ENCODE measurements at regions not wholly inside any gene's neighbourhood (a gene's known extent, or its start where the extent isn't known, plus 50 kb on each side); places are given as distances from the start of the nearest gene placed in this dataset.

- DNase-seq (ENCODE audit: extremely low read depth in 1 of 2, low read depth in 1 of 2) = no peak
These were observed 412.7 kb upstream of the BRINP1 start for GRCh38 chr9:119781886-119782285.

GRCh38 chr9:119775410-119775809 lies 406.2 kb upstream of the BRINP1 start:
- no peak for DNase-seq (ENCODE audit: extremely low read depth in 1 of 2, low read depth in 1 of 2)

DNA sequence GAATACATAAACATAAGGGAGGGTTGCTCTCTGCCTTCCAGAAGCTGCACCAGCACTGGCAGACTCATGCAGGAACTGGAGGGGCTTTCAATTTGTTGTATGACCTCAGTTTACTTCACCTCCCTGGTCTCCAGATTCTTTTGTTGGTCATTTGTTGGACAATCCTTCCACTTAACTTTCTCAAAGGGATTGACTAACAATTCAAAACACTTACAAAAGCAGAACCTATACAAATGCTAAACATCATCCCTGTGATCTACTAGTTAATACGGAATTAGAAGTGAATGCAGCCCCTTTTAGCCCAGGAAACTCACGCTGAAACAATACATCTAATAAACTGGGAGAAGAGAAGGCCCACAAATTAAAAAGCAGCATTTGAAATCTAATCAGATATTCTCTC lies 404.6 kb upstream of the BRINP1 start:
- no peak for DNase-seq (ENCODE audit: extremely low read depth in 1 of 2, low read depth in 1 of 2)

DNA sequence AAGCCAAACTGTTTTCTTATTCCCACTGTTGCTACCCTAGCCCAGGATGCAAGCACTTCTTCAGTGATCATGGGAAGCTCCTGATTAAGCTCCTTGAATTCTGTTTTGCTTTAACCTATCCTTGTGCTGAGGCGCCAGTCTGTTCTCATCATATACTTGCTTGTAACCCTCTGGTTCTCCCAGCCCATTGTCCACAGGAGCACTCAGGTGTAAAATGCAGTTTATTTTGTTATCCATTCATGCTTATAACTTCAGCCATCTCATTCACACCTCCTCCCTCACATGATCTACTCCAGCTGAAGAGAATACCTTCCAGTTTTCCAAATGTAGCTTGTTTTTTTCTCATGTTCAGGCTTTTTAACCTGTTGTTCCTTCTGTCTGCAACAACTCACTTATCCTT lies 402.1 kb upstream of the BRINP1 start:
- no peak for DNase-seq (ENCODE audit: extremely low read depth in 1 of 2, low read depth in 1 of 2)

- no peak for DNase-seq (ENCODE audit: extremely low read depth in 1 of 2, low read depth in 1 of 2)
These were observed 399.0 kb upstream of the BRINP1 start for GRCh38 chr9:119768266-119768665.

DNA sequence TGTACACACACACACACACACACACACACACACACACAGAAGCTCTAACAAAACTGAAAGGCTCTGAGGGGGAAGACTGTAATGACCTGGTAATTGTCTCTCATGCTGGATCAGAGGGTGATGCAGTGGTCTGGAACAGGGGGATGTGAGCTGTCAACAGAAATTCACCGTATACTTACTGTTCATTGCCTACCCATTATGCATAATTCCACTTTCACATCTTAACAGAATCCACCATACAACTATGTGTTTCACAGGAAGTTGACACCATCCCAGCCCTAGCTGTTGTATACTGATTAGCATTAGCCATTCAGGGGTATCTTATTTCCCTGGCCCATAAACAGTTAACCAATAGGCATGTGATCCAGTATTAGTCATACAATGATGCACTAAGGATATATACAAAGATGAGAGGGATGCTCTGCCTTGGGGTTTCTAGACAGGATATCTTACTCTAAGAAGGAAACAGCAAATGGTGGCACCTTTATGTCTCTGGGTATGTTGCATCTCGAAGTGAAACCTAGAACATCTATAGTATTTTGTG lies 396.5 kb upstream of the BRINP1 start:
- no peak for DNase-seq (ENCODE audit: extremely low read depth in 1 of 2, low read depth in 1 of 2)

GRCh38 chr9:119763260-119763659 lies 394.0 kb upstream of the BRINP1 start:
- no peak for DNase-seq (ENCODE audit: extremely low read depth in 1 of 2, low read depth in 1 of 2)

GRCh38 chr9:119761812-119762211 lies 392.6 kb upstream of the BRINP1 start:
- DNase-seq (ENCODE audit: extremely low read depth in 1 of 2, low read depth in 1 of 2) = no peak

DNA sequence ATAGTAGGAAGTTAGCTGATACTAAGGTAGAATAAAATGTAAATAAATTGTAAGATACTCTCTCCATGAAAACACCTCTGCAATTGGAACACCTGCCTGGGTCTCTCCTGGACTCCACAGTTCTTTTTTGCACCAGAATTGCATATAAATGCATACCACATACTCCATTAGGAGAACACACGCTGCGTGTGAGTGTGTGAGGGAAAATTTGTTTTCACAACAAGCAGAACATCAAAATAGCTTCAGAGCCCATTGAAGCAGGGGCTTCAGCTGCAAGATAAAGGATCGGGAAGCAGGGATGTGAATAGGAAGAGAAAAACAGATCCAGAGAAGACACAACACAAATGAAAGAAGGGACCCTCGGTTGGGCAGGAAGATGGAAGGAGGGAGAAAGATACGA lies 389.8 kb upstream of the BRINP1 start:
- DNase-seq (ENCODE audit: extremely low read depth in 1 of 2, low read depth in 1 of 2) = no peak

DNA sequence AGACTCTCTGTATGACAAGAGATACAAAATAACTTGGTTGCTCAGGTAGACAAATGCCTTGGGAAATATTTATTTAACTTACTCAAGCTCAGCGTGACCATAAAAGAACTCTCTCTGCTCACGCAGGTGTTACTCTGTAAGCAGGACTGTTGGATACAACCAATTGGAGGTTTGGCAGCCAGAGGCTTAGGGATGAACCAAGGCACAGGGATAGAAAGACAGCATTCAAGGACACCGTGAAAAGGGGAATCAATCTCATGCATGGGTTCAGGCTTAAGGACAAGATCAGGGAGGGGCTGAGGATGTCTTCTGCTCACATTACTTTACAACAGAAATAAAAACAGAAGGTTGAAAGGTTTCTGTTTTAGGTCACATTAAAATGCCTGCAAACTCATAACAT lies 389.0 kb upstream of the BRINP1 start:
- DNase-seq (ENCODE audit: extremely low read depth in 1 of 2, low read depth in 1 of 2) = no peak

DNA sequence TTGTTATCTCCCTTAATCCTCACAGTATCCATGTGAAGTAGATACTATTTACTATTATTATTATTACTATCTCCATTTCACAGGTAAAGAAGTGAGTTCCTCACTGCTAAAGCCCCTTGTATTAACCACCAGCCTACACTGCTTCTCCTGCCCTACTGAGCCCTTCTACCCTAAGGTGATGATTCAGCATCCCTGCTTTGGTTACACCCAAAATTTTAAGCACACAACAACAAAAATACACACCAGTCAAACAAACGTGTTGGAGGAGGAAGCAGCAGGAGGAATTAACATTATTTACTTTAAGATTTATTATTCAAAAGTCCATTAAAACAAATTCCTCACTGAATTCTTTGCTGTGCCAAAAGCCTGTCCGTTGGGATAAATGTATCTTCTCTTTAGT lies 370.2 kb upstream of the BRINP1 start:
- no peak for DNase-seq (ENCODE audit: extremely low read depth in 1 of 2, low read depth in 1 of 2)

- DNase-seq (ENCODE audit: extremely low read depth in 1 of 2, low read depth in 1 of 2) = no peak
These were observed 367.5 kb upstream of the BRINP1 start for GRCh38 chr9:119736491-119737454.

- DNase-seq (ENCODE audit: extremely low read depth in 1 of 2, low read depth in 1 of 2) = no peak
These were observed 358.8 kb upstream of the BRINP1 start for GRCh38 chr9:119727988-119728387.

DNA sequence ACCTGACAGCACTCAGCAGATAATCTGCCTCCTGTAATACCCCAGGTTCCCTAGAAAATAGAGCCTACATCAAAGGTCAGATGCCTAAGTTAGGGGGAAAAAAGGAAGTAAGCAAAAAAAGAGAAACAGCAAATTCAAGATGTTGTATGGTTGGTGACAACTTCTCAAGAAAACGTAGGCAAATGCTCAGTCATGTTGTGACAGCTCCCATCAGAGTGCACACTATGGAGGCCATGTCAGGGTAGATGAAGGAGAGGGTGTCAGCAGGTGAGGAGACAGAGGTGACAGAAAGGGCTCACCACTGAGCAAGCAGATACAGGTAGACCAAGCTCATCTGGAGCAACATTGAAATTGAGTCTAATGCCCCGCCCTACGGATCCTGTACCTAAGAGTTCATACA lies 356.8 kb upstream of the BRINP1 start:
- DNase-seq (ENCODE audit: extremely low read depth in 1 of 2, low read depth in 1 of 2) = no peak

DNA sequence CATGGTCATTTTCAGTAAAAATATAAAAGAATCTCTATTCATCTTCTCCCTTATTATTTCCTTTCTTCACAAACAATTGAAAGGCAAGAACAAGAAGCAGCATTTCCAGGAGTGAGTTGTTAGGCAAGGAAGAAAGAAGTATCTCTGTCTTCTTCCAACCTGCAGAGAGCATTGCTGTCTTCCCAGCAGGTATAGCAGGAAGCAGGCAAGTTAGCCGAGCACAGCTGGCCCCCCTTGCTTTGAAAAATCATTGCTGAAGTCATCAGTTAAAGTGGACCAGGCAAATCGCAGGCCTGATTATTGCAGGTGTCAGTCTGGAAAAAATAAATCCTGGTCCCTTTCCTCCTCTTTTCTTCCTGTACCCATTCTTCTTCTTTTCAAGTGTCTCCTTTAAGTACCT lies 353.1 kb upstream of the BRINP1 start:
- DNase-seq (ENCODE audit: extremely low read depth in 1 of 2, low read depth in 1 of 2) = no peak

DNA sequence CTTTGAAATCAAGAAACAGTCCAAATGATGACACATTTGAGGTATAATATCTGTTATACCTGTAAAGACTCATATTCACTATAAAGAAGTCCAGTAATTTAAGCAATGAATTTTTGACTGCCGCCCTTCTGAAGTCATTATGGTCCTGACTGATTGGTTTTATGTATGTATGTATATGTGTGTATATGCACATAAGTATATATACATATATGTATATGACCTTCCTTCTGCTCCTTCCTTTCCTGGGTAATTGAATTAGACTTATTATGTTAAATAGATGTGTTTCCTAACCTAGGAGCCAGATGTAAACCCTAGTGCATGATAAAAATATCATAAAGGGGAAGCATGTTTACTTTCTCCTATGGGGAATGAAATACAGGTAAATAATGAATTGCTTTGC lies 343.1 kb upstream of the BRINP1 start:
- no peak for DNase-seq (ENCODE audit: extremely low read depth in 1 of 2, low read depth in 1 of 2)

DNA sequence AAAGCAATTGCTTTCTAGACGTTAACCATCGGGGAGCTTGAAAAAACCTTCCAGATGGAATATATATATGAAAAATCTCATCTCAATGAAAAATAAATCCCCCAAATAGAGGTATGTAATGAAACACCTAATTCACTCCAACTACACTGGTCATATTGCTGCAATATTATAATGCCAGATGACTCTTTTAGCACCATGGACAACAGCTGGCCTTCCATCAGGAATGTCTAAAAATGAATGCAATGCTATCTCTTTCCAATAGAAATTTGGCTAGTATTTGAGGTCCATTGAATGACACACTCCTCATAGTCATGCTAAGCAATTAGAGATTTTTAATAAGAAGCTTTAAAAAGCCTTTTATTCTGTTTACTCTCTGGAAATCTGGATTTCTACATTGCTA lies 340.2 kb upstream of the BRINP1 start:
- no peak for DNase-seq (ENCODE audit: extremely low read depth in 1 of 2, low read depth in 1 of 2)

DNA sequence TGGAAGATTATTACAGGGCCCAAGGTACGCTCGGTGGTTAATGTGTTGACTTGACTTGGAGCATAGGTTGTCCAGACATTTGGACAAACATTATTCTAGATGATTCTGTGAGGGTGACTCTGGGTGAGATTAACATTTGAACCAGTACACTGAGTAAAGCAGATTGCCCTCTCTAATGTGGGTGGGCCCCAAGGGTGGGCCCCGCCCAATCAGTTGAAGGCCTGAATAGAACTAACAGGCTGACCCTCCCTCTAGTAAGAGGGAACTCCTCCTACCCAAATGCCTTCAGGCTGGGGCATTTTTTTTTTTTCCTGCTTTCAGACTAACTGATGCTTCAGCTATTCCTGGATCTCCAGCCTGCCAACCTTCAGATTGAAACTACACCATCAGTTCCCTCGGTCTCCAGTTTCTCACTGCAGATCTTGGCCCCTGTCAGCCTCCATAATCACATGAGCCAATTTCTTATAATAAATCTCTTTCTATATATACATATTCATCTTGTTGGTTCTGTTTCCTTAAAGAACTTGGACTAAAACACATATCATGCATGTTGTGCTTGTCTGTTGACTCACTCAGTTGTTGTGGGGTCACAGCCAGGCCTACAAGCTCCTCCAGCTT lies 338.1 kb upstream of the BRINP1 start:
- DNase-seq (ENCODE audit: extremely low read depth in 1 of 2, low read depth in 1 of 2) = no peak

DNA sequence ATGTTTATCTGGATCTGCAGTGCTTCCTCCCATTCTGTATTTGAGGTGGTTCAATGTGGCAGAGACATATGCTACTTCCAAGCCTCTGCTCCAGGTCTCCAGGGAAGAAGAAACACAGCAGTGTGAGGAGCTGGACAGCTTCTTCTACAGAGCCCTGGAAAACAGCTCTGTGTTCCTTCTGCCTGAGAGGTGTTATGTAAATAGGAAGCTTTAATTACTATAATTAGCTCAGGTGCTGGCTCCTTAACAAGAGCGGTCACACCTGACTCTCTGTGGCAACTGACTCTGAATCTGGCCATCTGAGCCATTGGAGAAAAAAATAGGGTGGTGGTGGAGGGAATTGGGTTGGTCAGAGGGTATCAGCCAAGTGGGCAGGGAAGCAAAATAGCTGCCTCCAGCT lies 332.4 kb upstream of the BRINP1 start:
- no peak for DNase-seq (ENCODE audit: extremely low read depth in 1 of 2, low read depth in 1 of 2)

DNA sequence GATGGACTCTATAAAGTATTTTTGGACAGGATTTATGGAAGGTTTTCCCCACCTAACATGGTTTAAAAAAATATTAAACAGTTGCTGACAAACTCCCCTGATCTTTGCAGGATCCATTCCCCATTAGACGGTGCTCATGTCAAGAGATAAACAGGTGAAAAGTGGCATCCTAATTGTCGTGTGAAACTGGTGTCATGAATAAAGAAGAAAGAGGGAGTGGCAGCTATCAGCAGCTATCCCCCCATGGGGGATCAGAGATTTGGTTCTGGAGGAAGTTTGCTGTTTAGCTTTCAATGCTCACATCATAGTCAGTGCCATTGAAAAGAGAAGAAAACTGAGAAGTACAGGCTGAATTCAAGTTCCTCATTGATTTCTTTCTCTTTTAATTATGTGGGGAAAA lies 329.3 kb upstream of the BRINP1 start:
- DNase-seq (ENCODE audit: extremely low read depth in 1 of 2, low read depth in 1 of 2) = no peak

DNA sequence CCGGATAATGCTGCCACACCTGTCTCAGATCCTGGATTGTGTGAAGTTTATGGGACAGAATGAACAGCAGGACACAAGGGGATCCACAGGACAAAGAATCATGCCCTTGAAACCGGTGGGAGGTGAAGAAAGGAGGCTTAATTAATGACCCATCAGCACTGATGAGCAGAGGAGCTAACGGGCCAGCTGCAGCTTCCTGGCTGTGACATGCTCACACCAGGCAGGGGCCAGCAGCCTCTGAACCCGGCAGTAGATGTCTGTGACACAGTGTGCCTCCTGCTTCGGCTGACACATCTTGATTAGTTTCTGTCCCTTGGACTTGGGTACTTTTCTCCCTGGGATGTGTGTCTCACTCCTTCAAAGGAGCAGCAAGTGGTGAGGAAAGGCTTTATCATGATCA lies 328.8 kb upstream of the BRINP1 start:
- DNase-seq (ENCODE audit: extremely low read depth in 1 of 2, low read depth in 1 of 2) = no peak

DNA sequence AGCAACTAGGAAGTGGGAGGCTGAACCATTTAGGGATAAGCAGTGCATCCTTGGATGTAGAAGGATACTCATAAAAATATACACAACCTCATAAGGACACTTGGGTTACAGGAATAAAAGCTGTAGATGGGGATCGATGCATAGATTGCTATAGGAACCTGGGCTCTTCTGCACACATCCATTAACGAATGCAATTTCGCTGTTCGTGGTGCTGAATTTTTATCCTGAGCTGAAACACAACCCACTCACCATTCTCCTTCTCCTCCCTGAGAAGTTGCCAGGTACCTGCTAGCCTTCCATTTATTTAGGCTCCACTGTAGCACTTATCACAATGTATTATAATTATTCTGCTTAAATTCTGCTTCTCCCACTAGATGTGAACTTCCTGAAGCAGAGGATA lies 320.6 kb upstream of the BRINP1 start:
- no peak for DNase-seq (ENCODE audit: extremely low read depth in 1 of 2, low read depth in 1 of 2)
